H1 (cell line): ENCODE measurements at regions not wholly inside any gene's neighbourhood (a gene's known extent, or its start where the extent isn't known, plus 50 kb on each side); places are given as distances from the start of the nearest gene placed in this dataset.

ENCODE experiments used
- CTCF ChIA-PET: fragments of 300-600 bp; sonication (Branson Sonifier 250); formaldehyde crosslinking; loops from one replicate; lab custom pipeline; 2021; ENCODE audit not compliant: partially characterized antibody; lab: Charles Lee
- POLR2A ChIA-PET: fragments of 300-600 bp; sonication (Branson Sonifier 250); formaldehyde crosslinking; loops from one replicate; lab custom pipeline; 2021; ENCODE audit warnings: inconsistent platforms; ENCODE audit not compliant: partially characterized antibody; lab: Charles Lee
- DNase-seq, 2 experiments: peaks; one replicate each; pipeline versions ENCODE4 v3.0.0 to v3.0.0-alpha.2; 2010 to 2022; ENCODE audit warnings: low spot score in 2 of 2, low read depth in 1 of 2, mixed read lengths in 1 of 2
- FAIRE-seq: peaks from 2 replicates; lab custom pipeline; 2011; peaks lifted over from hg19 to GRCh38; lab: Jason Lieb, UNC
- H2AFZ ChIP-seq: 2 replicates; pipeline ENCODE4 v1.8.1; 2012; ENCODE audit warnings: low read length, inconsistent platforms
- H2AK5ac ChIP-seq: 2 replicates; pipeline ENCODE4 v1.6.1; 2013; ENCODE audit warnings: low read depth, low read length
- H2BK120ac ChIP-seq: replicated peaks from 2 replicates; pipeline ENCODE3; 2013; ENCODE audit warnings: low read depth, low read length, inconsistent platforms
- H2BK12ac ChIP-seq: 2 replicates; pipeline ENCODE4 v1.6.1; 2013; ENCODE audit warnings: low read depth, low read length
- H2BK15ac ChIP-seq: 2 replicates; pipeline ENCODE4 v1.6.1; 2013; ENCODE audit warnings: low read length
- H2BK20ac ChIP-seq: 2 replicates; pipeline ENCODE4 v1.6.1; 2013; ENCODE audit warnings: low read length
- H2BK5ac ChIP-seq: 2 replicates; pipeline ENCODE4 v1.6.1; 2013; ENCODE audit warnings: low read depth, low read length
- H3K14ac ChIP-seq: 2 replicates; pipeline ENCODE4 v1.6.1; 2013; ENCODE audit warnings: inconsistent platforms; ENCODE audit not compliant: insufficient read length
- H3K18ac ChIP-seq: 2 replicates; pipeline ENCODE4 v1.6.1; 2013; ENCODE audit warnings: low read length; ENCODE audit errors: extremely low read depth
- H3K23ac ChIP-seq: 2 replicates; pipeline ENCODE4 v1.6.1; 2013; ENCODE audit warnings: inconsistent platforms; ENCODE audit not compliant: insufficient read length
- H3K23me2 ChIP-seq: 2 replicates; pipeline ENCODE4 v1.6.1; 2013; ENCODE audit warnings: low read depth, low read length
- H3K27ac ChIP-seq: 2 replicates; pipeline ENCODE4 v1.6.1; 2011; ENCODE audit warnings: low read depth, low read length, inconsistent platforms
- H3K27me3 ChIP-seq, 4 experiments: replicated peaks in 1 of 4; 1 replicate in 1 of 4; 2 replicates in 3 of 4; pipeline versions ENCODE4 v1.6.1 to v1.8.1; 2011 to 2013; ENCODE audit warnings: low read length in 3 of 4, mild to moderate bottlenecking in 3 of 4, inconsistent platforms in 2 of 4, mixed read lengths in 2 of 4, moderate library complexity in 1 of 4; ENCODE audit not compliant: control insufficient read depth in 3 of 4, insufficient read depth in 3 of 4; ENCODE audit errors: extremely low read depth in 1 of 4
- H3K36me3 ChIP-seq, 4 experiments: 2 replicates each; pipeline versions ENCODE4 v1.6.1 to v1.8.1; 2011 to 2013; ENCODE audit warnings: mild to moderate bottlenecking in 4 of 4, low read length in 3 of 4, moderate library complexity in 2 of 4, control low read depth in 1 of 4, inconsistent platforms in 1 of 4; ENCODE audit not compliant: insufficient read depth in 4 of 4, control insufficient read depth in 2 of 4
- H3K4ac ChIP-seq: replicated peaks from 2 replicates; pipeline ENCODE3; 2013; ENCODE audit warnings: low read length, low read depth, mixed read lengths, inconsistent platforms; ENCODE audit not compliant: insufficient read length
- H3K4me1 ChIP-seq, 4 experiments: replicated peaks in 1 of 4; 1 replicate in 1 of 4; 2 replicates in 3 of 4; pipeline versions ENCODE4 v1.6.1 to v1.8.1; 2011 to 2013; ENCODE audit warnings: low read length in 3 of 4, inconsistent platforms in 2 of 4, mixed read lengths in 1 of 4; ENCODE audit not compliant: insufficient read depth in 4 of 4, control insufficient read depth in 3 of 4
- H3K4me2 ChIP-seq, 2 experiments: 2 replicates each; pipeline versions ENCODE4 v1.6.1 to v1.8.1; 2011 to 2013; ENCODE audit warnings: low read depth in 2 of 2, low read length in 2 of 2, control low read depth in 1 of 2, inconsistent platforms in 1 of 2, mild to moderate bottlenecking in 1 of 2; ENCODE audit not compliant: insufficient read depth in 1 of 2
- H3K4me3 ChIP-seq, 4 experiments: fragments of 200-600, 300-600 bp in 1 of 4; sonication (generic), shearing (Covaris generic), sonication (Bioruptor Twin) in 1 of 4; 2 replicates each; pipeline versions ENCODE4 v1.5.1 to v1.8.1; 2011 to 2016; ENCODE audit warnings: low read length in 4 of 4, low read depth in 3 of 4, control low read depth in 2 of 4, inconsistent platforms in 2 of 4, mild to moderate bottlenecking in 2 of 4, mixed read lengths in 1 of 4, moderate library complexity in 1 of 4; ENCODE audit not compliant: insufficient read depth in 2 of 4; ENCODE audit errors: extremely low read depth in 1 of 4
- H3K56ac ChIP-seq: replicated peaks from 2 replicates; pipeline ENCODE3; 2013; ENCODE audit warnings: low read depth, mild to moderate bottlenecking, mixed read lengths, low read length, inconsistent platforms; ENCODE audit not compliant: insufficient read length
- H3K79me1 ChIP-seq: 2 replicates; pipeline ENCODE4 v1.6.1; 2013; ENCODE audit warnings: low read depth, low read length, control low read depth
- H3K79me2 ChIP-seq, 2 experiments: 2 replicates each; pipeline versions ENCODE4 v1.6.1 to v1.8.1; 2012 to 2013; ENCODE audit warnings: low read length in 2 of 2, mild to moderate bottlenecking in 2 of 2, inconsistent platforms in 1 of 2; ENCODE audit not compliant: insufficient read depth in 2 of 2, control insufficient read depth in 1 of 2
- H3K9ac ChIP-seq, 4 experiments: replicated peaks in 1 of 4; 1 replicate in 1 of 4; 2 replicates in 3 of 4; pipeline versions ENCODE4 v1.6.1 to v1.8.1; 2011 to 2013; ENCODE audit warnings: low read depth in 3 of 4, low read length in 3 of 4, control low read depth in 2 of 4, mild to moderate bottlenecking in 2 of 4, moderate library complexity in 2 of 4, inconsistent platforms in 1 of 4; ENCODE audit errors: extremely low read depth in 1 of 4
- H3K9me3 ChIP-seq, 2 experiments: 2 replicates each; pipeline versions ENCODE4 v1.6.1 to v1.8.1; 2012 to 2013; ENCODE audit warnings: mild to moderate bottlenecking in 2 of 2, moderate library complexity in 2 of 2, control low read depth in 1 of 2, inconsistent platforms in 1 of 2, low read depth in 1 of 2, low read length in 1 of 2, mixed read lengths in 1 of 2; ENCODE audit not compliant: insufficient read depth in 2 of 2
- H4K20me1 ChIP-seq, 2 experiments: replicated peaks in 1 of 2; 2 replicates each; pipeline versions ENCODE3 to v1.8.1; 2011 to 2013; ENCODE audit warnings: inconsistent platforms in 2 of 2, low read length in 2 of 2, mild to moderate bottlenecking in 1 of 2; ENCODE audit not compliant: insufficient read depth in 2 of 2, control insufficient read depth in 1 of 2
- H4K5ac ChIP-seq: 2 replicates; pipeline ENCODE4 v1.6.1; 2013; ENCODE audit warnings: low read length, low read depth, mixed read lengths, inconsistent platforms; ENCODE audit not compliant: insufficient read length
- H4K8ac ChIP-seq: 2 replicates; pipeline ENCODE4 v1.8.0; 2013; ENCODE audit warnings: mild to moderate bottlenecking, moderate library complexity, low read length, inconsistent platforms; ENCODE audit not compliant: insufficient read depth; ENCODE audit errors: extremely low read depth
- H4K91ac ChIP-seq: replicated peaks from 2 replicates; pipeline ENCODE3; 2013; ENCODE audit warnings: low read length, mixed read lengths, inconsistent platforms; ENCODE audit not compliant: insufficient read length
- ASH2L ChIP-seq: fragments of 200-600, 300-600 bp; sonication (generic); IDR thresholded peaks from one replicate; pipeline ENCODE4 v1.7.1; 2017; ENCODE audit warnings: low read length
- CEBPB ChIP-seq: IDR thresholded peaks from 2 replicates; pipeline ENCODE4 v1.6.1; 2012; ENCODE audit warnings: low read depth, low read length
- CREB1 ChIP-seq: IDR thresholded peaks from 2 replicates; pipeline ENCODE4 v1.6.1; 2012; ENCODE audit warnings: inconsistent platforms
- CTCF ChIP-seq, 3 experiments: IDR thresholded peaks; 1 replicate in 2 of 3; 2 replicates in 1 of 3; pipeline versions ENCODE4 v1.5.1 to v1.6.1; 2011; ENCODE audit warnings: low read length in 3 of 3, mild to moderate bottlenecking in 3 of 3, inconsistent platforms in 2 of 3, low read depth in 1 of 3, moderate library complexity in 1 of 3; ENCODE audit not compliant: insufficient read depth in 1 of 3; ENCODE audit errors: control extremely low read depth in 1 of 3
- FOSL1 ChIP-seq: IDR thresholded peaks from 2 replicates; pipeline ENCODE4 v1.6.1; 2011; ENCODE audit warnings: mild to moderate bottlenecking, low read depth, low read length, moderate library complexity; ENCODE audit not compliant: insufficient read depth
- NANOG ChIP-seq: IDR thresholded peaks from 2 replicates; pipeline ENCODE4 v1.6.1; 2011; ENCODE audit warnings: low read length, low read depth, mild to moderate bottlenecking, inconsistent platforms; ENCODE audit not compliant: insufficient read depth, poor library complexity, severe bottlenecking
- NRF1 ChIP-seq: IDR thresholded peaks from 2 replicates; pipeline ENCODE4 v1.6.1; 2011; ENCODE audit warnings: mild to moderate bottlenecking, low read depth, low read length, improper control_type of control experiment
- POLR2A ChIP-seq, 2 experiments: IDR thresholded peaks; 1 replicate in 1 of 2; 2 replicates in 1 of 2; pipeline ENCODE4 v1.6.1; 2011; ENCODE audit warnings: low read depth in 2 of 2, low read length in 2 of 2, mild to moderate bottlenecking in 2 of 2; ENCODE audit errors: control extremely low read depth in 1 of 2
- SIRT6 ChIP-seq: IDR thresholded peaks from one replicate; pipeline ENCODE4 v1.7.1; 2012; ENCODE audit warnings: low read length, inconsistent platforms
- SP1 ChIP-seq: IDR thresholded peaks from 2 replicates; pipeline ENCODE4 v1.6.1; 2011; ENCODE audit warnings: low read depth, low read length
- SP4 ChIP-seq: IDR thresholded peaks from 2 replicates; pipeline ENCODE4 v1.6.1; 2012; ENCODE audit warnings: low read length, inconsistent platforms
- SRF ChIP-seq: IDR thresholded peaks from 2 replicates; pipeline ENCODE4 v1.6.1; 2011; ENCODE audit warnings: mild to moderate bottlenecking, low read depth, low read length, moderate library complexity
- TBP ChIP-seq: IDR thresholded peaks from 2 replicates; pipeline ENCODE4 v1.6.1; 2011; ENCODE audit warnings: low read depth, low read length, improper control_type of control experiment
- TEAD4 ChIP-seq: IDR thresholded peaks from 2 replicates; pipeline ENCODE4 v1.6.1; 2012; ENCODE audit warnings: low read depth, low read length, inconsistent platforms, mixed read lengths
- WGBS, 2 experiments: shearing (Covaris generic) in 1 of 2; methylation state at CpG; one replicate each; pipeline versions ENCODE4 v1.1.6 to v1.1.7; 2013 to 2015; ENCODE audit warnings: low lambda C conversion rate in 2 of 2, mixed read lengths in 2 of 2, inconsistent platforms in 1 of 2, low coverage in 1 of 2, missing lambda C conversion rate in 1 of 2; ENCODE audit not compliant: insufficient replicate concordance in 2 of 2, insufficient coverage in 1 of 2, insufficient read length in 1 of 2; ENCODE audit errors: extremely low coverage in 1 of 2, missing lambda C conversion rate in 1 of 2; 5-methylcytosine and 5-hydroxymethylcytosine counted together

DNA sequence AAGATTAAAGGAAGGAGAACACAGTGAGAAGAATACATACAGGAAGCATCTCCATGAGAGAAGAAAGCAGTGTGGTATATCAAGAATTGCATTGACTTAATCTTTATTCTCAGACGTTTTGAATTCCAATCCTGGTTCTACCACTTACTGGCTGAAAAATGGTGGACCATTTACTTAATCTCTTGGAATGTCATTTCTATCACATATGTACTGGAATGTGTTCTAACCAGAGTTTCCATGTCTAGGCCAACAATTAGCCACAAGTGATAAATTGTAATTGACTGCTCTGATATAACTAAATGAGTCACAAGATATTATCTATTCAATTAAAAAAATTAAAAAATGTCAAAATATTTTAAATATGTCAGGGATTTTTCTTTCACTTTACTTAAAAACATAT is 626.1 kb downstream of the PTPRC start:
- Histone ChIP-seq H3K79me2 (no peaks in the 10 kb centered on the region), H3K4ac (no peak overlapping the region), H3K9ac (no peak overlapping the region), H3K18ac (no peak overlapping the region), H3K4me1 (no peaks in the 10 kb centered on the region), H2BK120ac (no peak overlapping the region), H3K23me2 (no peaks in the 10 kb centered on the region), H4K5ac (no peak overlapping the region), H2BK20ac (no peak overlapping the region), H3K79me1 (no peaks in the 10 kb centered on the region), H3K27me3 (no peaks in the 10 kb centered on the region), H3K27ac (no peak overlapping the region), H2BK5ac (no peak overlapping the region), H3K4me2 (no peak overlapping the region), H2BK12ac (no peak overlapping the region)
- no peak for DNase-seq
- POLR2A ChIA-PET = no interaction called here
- TF ChIP-seq NRF1 = no peak
- no peak for TF ChIP-seq CREB1
- TF ChIP-seq TBP = no peak
- TF ChIP-seq SP4 = no peak
- TF ChIP-seq POLR2A (IDR thresholded peaks at IDR 0.05; ENCODE audit: control extremely low read depth in 1 of 2, low read depth in 2 of 2, low read length in 2 of 2) = no peak
- no peak for TF ChIP-seq CTCF (IDR thresholded peaks at IDR 0.05; ENCODE audit: control extremely low read depth in 1 of 3, insufficient read depth in 1 of 3, low read depth in 1 of 3, low read length in 3 of 3)
- TF ChIP-seq SIRT6 = no peak
- TF ChIP-seq NANOG = no peak
- TF ChIP-seq FOSL1 = no peak
- TF ChIP-seq ASH2L = no peak
- TF ChIP-seq TEAD4 = no peak
- TF ChIP-seq CEBPB = no peak
- no peak for TF ChIP-seq SRF
- no peak for TF ChIP-seq SP1
- TF ChIP-seq, all 59 proteins: peak for 0
- Histone ChIP-seq H2AK5ac (no peak overlapping the region), H3K36me3 (no peaks in the 10 kb centered on the region), H4K20me1 (no peaks in the 10 kb centered on the region), H3K56ac (no peak overlapping the region), H2BK15ac (no peak overlapping the region), H4K8ac (no peak overlapping the region), H3K9me3 (no peaks in the 10 kb centered on the region), H4K91ac (no peak overlapping the region), H3K14ac (no peak overlapping the region), H3K23ac (no peak overlapping the region), H3K4me3 (no peak overlapping the region), H2AFZ (no peak overlapping the region)
- WGBS, 2 experiments = 75% methylated on average over 1 of the region's 1 CpG; no CpG with 5 or more reads in 1 of the 2 experiments
- FAIRE-seq = no peak
- CTCF ChIA-PET = no interaction called here
